Activated CD8-positive, alpha-beta T cell treated with anti-CD3 and anti-CD28 coated beads for 36 hours (primary cell): ENCODE measurements at regions not wholly inside any gene's neighbourhood (a gene's known extent, or its start where the extent isn't known, plus 50 kb on each side); places are given as distances from the start of the nearest gene placed in this dataset.

Source experiments
- ATAC-seq: fragments of 200-7000 bp; cut with Tn5 transposase; one replicate; pipeline ENCODE4 v1.10.0; 2021; ENCODE audit warnings: mild to moderate bottlenecking, moderate library complexity
- CTCF ChIA-PET: fragments of 350-600 bp; sonication (Branson Sonifier 250); formaldehyde crosslinking; loops from one replicate; lab custom pipeline; 2021; ENCODE audit warnings: antibody characterized with exemption; lab: Charles Lee
- POLR2A ChIA-PET: fragments of 350-600 bp; sonication (Branson Sonifier 250); formaldehyde crosslinking; loops from one replicate; lab custom pipeline; 2021; ENCODE audit warnings: antibody characterized with exemption; lab: Charles Lee
- DNase-seq: peaks from one replicate; pipeline ENCODE4 v3.0.0-alpha.2; 2020
- H3K27ac Mint-ChIP-seq: one replicate; pipeline ENCODE4 v1.8.0; 2021; ENCODE audit warnings: mild to moderate bottlenecking, mixed read lengths
- H3K27me3 Mint-ChIP-seq: one replicate; pipeline ENCODE4 v1.8.0; 2021; ENCODE audit warnings: mixed read lengths
- H3K36me3 Mint-ChIP-seq: one replicate; pipeline ENCODE4 v1.8.0; 2021; ENCODE audit warnings: low read depth, mixed read lengths
- H3K4me1 Mint-ChIP-seq: one replicate; pipeline ENCODE4 v1.8.0; 2021; ENCODE audit warnings: low read depth, mixed read lengths
- H3K4me3 Mint-ChIP-seq: one replicate; pipeline ENCODE4 v1.8.0; 2021; ENCODE audit warnings: mild to moderate bottlenecking, moderate library complexity, mixed read lengths
- H3K9me3 Mint-ChIP-seq: one replicate; pipeline ENCODE4 v1.8.0; 2021; ENCODE audit warnings: mixed read lengths
- intact Hi-C: fragments of 100-400 bp; cut with micrococcal nuclease; formaldehyde crosslinking; loops from one replicate; pipeline ENCODE4 v1.10.0; 2022
- TF ChIP-seq, protein P1 (sequence below): fragments of 200-600 bp; IDR thresholded peaks from one replicate; pipeline ENCODE4 v1.8.0; 2022; ENCODE audit warnings: antibody characterized with exemption, mild to moderate bottlenecking

DNA sequence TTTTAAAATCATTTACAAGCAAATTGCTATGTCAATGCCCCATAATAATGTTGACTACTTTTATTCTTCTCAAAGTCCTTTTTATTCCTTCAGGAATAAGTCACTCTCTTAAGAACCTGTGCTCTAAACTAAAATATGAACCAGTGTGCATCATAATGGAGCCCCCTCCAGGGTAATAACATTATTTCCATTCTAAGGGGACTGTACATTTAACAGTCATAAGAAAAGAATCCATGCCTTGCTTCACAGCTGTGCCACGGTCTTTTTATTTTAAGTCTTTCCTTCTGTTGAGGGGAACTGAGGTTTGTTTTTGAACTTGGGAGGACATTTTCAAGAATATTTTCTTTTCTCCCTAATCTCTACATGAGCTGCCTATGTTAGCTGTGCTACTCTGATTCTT is 297.6 kb downstream of the MAN2A1 start:
- H3K27ac Mint-ChIP-seq, result no peak overlapping the region
- ChIA-PET POLR2A (no interaction called here), CTCF (no interaction called here)
- ATAC-seq (no peak), DNase-seq (no peak)
- intact Hi-C loops, result no loop called here
- H3K4me1 Mint-ChIP-seq, result no peaks in the 10 kb centered on the region
- H3K27me3 Mint-ChIP-seq, result no peaks in the 10 kb centered on the region
- H3K4me3 Mint-ChIP-seq, result no peak overlapping the region
- TF ChIP-seq, protein P1, sequence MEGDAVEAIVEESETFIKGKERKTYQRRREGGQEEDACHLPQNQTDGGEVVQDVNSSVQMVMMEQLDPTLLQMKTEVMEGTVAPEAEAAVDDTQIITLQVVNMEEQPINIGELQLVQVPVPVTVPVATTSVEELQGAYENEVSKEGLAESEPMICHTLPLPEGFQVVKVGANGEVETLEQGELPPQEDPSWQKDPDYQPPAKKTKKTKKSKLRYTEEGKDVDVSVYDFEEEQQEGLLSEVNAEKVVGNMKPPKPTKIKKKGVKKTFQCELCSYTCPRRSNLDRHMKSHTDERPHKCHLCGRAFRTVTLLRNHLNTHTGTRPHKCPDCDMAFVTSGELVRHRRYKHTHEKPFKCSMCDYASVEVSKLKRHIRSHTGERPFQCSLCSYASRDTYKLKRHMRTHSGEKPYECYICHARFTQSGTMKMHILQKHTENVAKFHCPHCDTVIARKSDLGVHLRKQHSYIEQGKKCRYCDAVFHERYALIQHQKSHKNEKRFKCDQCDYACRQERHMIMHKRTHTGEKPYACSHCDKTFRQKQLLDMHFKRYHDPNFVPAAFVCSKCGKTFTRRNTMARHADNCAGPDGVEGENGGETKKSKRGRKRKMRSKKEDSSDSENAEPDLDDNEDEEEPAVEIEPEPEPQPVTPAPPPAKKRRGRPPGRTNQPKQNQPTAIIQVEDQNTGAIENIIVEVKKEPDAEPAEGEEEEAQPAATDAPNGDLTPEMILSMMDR, result no peak
- H3K36me3 Mint-ChIP-seq, result no peaks in the 10 kb centered on the region
- H3K9me3 Mint-ChIP-seq, result no peaks in the 10 kb centered on the region

- Mint-ChIP-seq H3K4me3 (no peak overlapping the region), H3K36me3 (no peaks in the 10 kb centered on the region), H3K9me3 (no peaks in the 10 kb centered on the region), H3K27ac (no peak overlapping the region), H3K27me3 (no peaks in the 10 kb centered on the region), H3K4me1 (no peaks in the 10 kb centered on the region)
- ChIA-PET POLR2A (no interaction called here), CTCF (no interaction called here)
- intact Hi-C loops, result no loop called here
- DNase-seq, result no peak
- ATAC-seq, result no peak
- TF ChIP-seq, protein P1, result no peak
Measured at GRCh38 chr5:109987970-109988369, 298.2 kb downstream of the MAN2A1 start.

DNA sequence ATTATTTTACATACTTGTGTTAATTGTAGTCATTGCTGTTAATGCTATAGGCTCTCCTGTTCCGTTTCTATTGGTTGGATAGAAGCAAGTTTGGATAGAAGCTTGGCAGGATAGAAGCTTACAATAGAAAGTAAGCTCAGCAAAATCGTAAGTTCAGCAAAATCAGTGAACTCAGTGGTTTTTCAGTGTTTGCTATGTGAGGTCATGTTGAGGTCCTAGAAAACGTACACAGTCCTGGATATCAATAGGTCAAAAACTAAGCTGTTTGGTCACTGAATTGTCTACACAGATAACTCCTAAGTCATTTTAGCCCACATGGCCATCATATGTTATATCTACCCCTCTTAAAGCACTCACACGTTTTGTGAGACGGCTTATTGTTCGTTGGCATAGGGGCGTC is 299.4 kb downstream of the MAN2A1 start:
- DNase-seq (no peak), ATAC-seq (no peak)
- no peak overlapping the region for H3K27ac Mint-ChIP-seq
- no peaks in the 10 kb centered on the region for H3K4me1 Mint-ChIP-seq
- TF ChIP-seq, protein P1, result no peak
- CTCF ChIA-PET, result no interaction called here
- H3K36me3 Mint-ChIP-seq, result no peaks in the 10 kb centered on the region
- intact Hi-C loops, result no loop called here
- no peaks in the 10 kb centered on the region for H3K9me3 Mint-ChIP-seq
- POLR2A ChIA-PET, result no interaction called here
- no peak overlapping the region for H3K4me3 Mint-ChIP-seq
- no peaks in the 10 kb centered on the region for H3K27me3 Mint-ChIP-seq

- TF ChIP-seq, protein P1, result no peak
- ChIA-PET CTCF (no interaction called here), POLR2A (interaction anchor here (0.6 kb wide), 1 partner anchor 12 kb away, joined by 5 read pairs; no protein-coding TSS in a partner anchor)
- H3K27me3 Mint-ChIP-seq, result no peaks in the 10 kb centered on the region
- ATAC-seq, result no peak
- intact Hi-C loops, result no loop called here
- H3K4me3 Mint-ChIP-seq, result no peak overlapping the region
- no peaks in the 10 kb centered on the region for H3K4me1 Mint-ChIP-seq
- no peak for DNase-seq
- H3K9me3 Mint-ChIP-seq, result no peaks in the 10 kb centered on the region
- no peak overlapping the region for H3K27ac Mint-ChIP-seq
- no peaks in the 10 kb centered on the region for H3K36me3 Mint-ChIP-seq
Measured at GRCh38 chr5:109989994-109990722, 300.4 kb downstream of the MAN2A1 start.

- ATAC-seq, result no peak
- intact Hi-C loops, result no loop called here
- ChIA-PET CTCF (no interaction called here), POLR2A (interaction anchor here (0.6 kb wide), 1 partner anchor 13 kb away, joined by 5 read pairs; no protein-coding TSS in a partner anchor)
- Mint-ChIP-seq H3K4me3 (no peak overlapping the region), H3K9me3 (no peaks in the 10 kb centered on the region), H3K4me1 (no peaks in the 10 kb centered on the region), H3K27ac (no peak overlapping the region), H3K27me3 (no peaks in the 10 kb centered on the region), H3K36me3 (no peaks in the 10 kb centered on the region)
- TF ChIP-seq, protein P1, result no peak
- DNase-seq, result no peak
Measured at GRCh38 chr5:109990723-109991359, 301.1 kb downstream of the MAN2A1 start.
